Esophagus squamous epithelium (tissue), 4 donors: ENCODE measurements at regions not wholly inside any gene's neighbourhood (a gene's known extent, or its start where the extent isn't known, plus 50 kb on each side); places are given as distances from the start of the nearest gene placed in this dataset.

Experiments
- POLR2A ChIP-seq, 4 donors: fragments of 450-650 bp; IDR thresholded peaks; one replicate each; pipeline ENCODE4 v1.6.1; 2017; ENCODE audit warnings: antibody characterized with exemption in 4 of 4, mild to moderate bottlenecking in 4 of 4, moderate library complexity in 3 of 4
- TF ChIP-seq, protein P1 (sequence below), 6 experiments: fragments of 450-650 bp in 4 of 6; fragments of 200-600 bp in 2 of 6; sonication (generic) in 2 of 6; IDR thresholded peaks; one replicate each; pipeline ENCODE4 v1.5.1; 2016 to 2019; ENCODE audit warnings: antibody characterized with exemption in 6 of 6, mild to moderate bottlenecking in 4 of 6, moderate library complexity in 4 of 6

- TF ChIP-seq, protein P1, sequence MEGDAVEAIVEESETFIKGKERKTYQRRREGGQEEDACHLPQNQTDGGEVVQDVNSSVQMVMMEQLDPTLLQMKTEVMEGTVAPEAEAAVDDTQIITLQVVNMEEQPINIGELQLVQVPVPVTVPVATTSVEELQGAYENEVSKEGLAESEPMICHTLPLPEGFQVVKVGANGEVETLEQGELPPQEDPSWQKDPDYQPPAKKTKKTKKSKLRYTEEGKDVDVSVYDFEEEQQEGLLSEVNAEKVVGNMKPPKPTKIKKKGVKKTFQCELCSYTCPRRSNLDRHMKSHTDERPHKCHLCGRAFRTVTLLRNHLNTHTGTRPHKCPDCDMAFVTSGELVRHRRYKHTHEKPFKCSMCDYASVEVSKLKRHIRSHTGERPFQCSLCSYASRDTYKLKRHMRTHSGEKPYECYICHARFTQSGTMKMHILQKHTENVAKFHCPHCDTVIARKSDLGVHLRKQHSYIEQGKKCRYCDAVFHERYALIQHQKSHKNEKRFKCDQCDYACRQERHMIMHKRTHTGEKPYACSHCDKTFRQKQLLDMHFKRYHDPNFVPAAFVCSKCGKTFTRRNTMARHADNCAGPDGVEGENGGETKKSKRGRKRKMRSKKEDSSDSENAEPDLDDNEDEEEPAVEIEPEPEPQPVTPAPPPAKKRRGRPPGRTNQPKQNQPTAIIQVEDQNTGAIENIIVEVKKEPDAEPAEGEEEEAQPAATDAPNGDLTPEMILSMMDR (IDR thresholded peaks at IDR 0.05): no peak
- TF ChIP-seq POLR2A (IDR thresholded peaks at IDR 0.05): no peak
Measured at GRCh38 chr12:86721713-86722397, 465.7 kb upstream of the MGAT4C start.
